K562 (cell line): ENCODE measurements at regions not wholly inside any gene's neighbourhood (a gene's known extent, or its start where the extent isn't known, plus 50 kb on each side); places are given as distances from the start of the nearest gene placed in this dataset.

Experiments
- ATAC-seq: fragments of 200-7000 bp; cut with Tn5 transposase; 3 replicates; pipeline ENCODE4 v1.9.1; 2020; ENCODE audit warnings: moderate library complexity
- BruUV-seq: library from RNA; stranded (reverse); fragments of 400-500 nt; replicated peaks from 2 replicates; lab custom pipeline; 2021; lab: Mats Ljungman, UMichigan
- CTCF ChIA-PET: fragments of 300-600 bp; formaldehyde crosslinking; extraction: SDS; loops from one replicate; lab custom pipeline; 2021; ENCODE audit warnings: low intra/inter-chr PET ratio; lab: Yijun Ruan, JAX
- POLR2A ChIA-PET: fragments of 300-600, 350-650 bp; sonication (Branson Sonifier 250); formaldehyde crosslinking; extraction: SDS; loops from one replicate; lab custom pipeline; 2021; ENCODE audit warnings: antibody characterized with exemption, inconsistent platforms; lab: Yijun Ruan, JAX
- DNase-seq, 4 experiments: peaks; one replicate each; pipeline versions ENCODE4 v3.0.0 to v3.0.0-alpha.2; 2011 to 2018; ENCODE audit warnings: low spot score in 3 of 4, mixed read lengths in 3 of 4; ENCODE audit errors: extremely low read depth in 1 of 4
- FAIRE-seq: peaks from 2 replicates; lab custom pipeline; 2011; peaks lifted over from hg19 to GRCh38; lab: Jason Lieb, UNC
- H2AFZ ChIP-seq: 2 replicates; pipeline ENCODE4 v1.6.0; 2011; ENCODE audit warnings: low read depth, low read length, control low read depth, inconsistent platforms
- H3K27ac ChIP-seq: fragments of 200-600 bp; 3 replicates; pipeline ENCODE4 v1.8.0; 2011; ENCODE audit warnings: low read depth, mild to moderate bottlenecking, control low read depth, inconsistent platforms, low read length, moderate library complexity, mixed read lengths; ENCODE audit errors: extremely low read depth
- H3K27me3 ChIP-seq, 2 experiments: fragments of 300-600 bp in 1 of 2; 2 replicates in 1 of 2; 3 replicates in 1 of 2; pipeline versions ENCODE4 v1.6.0 to v1.8.0; 2011; ENCODE audit warnings: inconsistent platforms in 2 of 2, low read length in 2 of 2, mild to moderate bottlenecking in 1 of 2, mixed read lengths in 1 of 2, moderate library complexity in 1 of 2; ENCODE audit not compliant: control insufficient read depth in 2 of 2, insufficient read depth in 2 of 2
- H3K36me3 ChIP-seq: fragments of 300-600 bp; 3 replicates; pipeline ENCODE4 v1.8.0; 2011; ENCODE audit warnings: mild to moderate bottlenecking, low read length, inconsistent platforms; ENCODE audit not compliant: control insufficient read depth, insufficient read depth
- H3K4me1 ChIP-seq, 2 experiments: fragments of 200-600 bp in 1 of 2; replicated peaks in 1 of 2; 2 replicates in 1 of 2; 3 replicates in 1 of 2; pipeline versions ENCODE4 v1.5.1 to v1.8.0; 2011; ENCODE audit warnings: inconsistent platforms in 2 of 2, low read length in 2 of 2, mild to moderate bottlenecking in 1 of 2, mixed read lengths in 1 of 2, moderate library complexity in 1 of 2; ENCODE audit not compliant: control insufficient read depth in 2 of 2, insufficient read depth in 2 of 2
- H3K4me2 ChIP-seq: 2 replicates; pipeline ENCODE4 v1.6.1; 2011; ENCODE audit warnings: low read length, control low read depth, inconsistent platforms, mixed read lengths; ENCODE audit not compliant: insufficient read depth
- H3K4me3 ChIP-seq: fragments of 200-600 bp; sonication (generic), shearing (Covaris generic); 2 replicates; pipeline ENCODE4 v1.5.1; 2016; ENCODE audit warnings: control low read depth, inconsistent platforms
- H3K79me2 ChIP-seq: fragments of 200-600 bp; 3 replicates; pipeline ENCODE4 v1.8.0; 2011; ENCODE audit warnings: low read length, inconsistent platforms; ENCODE audit not compliant: control insufficient read depth, insufficient read depth
- H3K9ac ChIP-seq, 2 experiments: 2 replicates each; pipeline versions ENCODE4 v1.6.0 to v1.6.1; 2011; ENCODE audit warnings: low read depth in 2 of 2, low read length in 2 of 2, control low read depth in 1 of 2, inconsistent platforms in 1 of 2, mild to moderate bottlenecking in 1 of 2, mixed read lengths in 1 of 2; ENCODE audit not compliant: insufficient read depth in 1 of 2
- H3K9me1 ChIP-seq: one replicate; pipeline ENCODE4 v1.6.0; 2011; ENCODE audit warnings: inconsistent platforms, mild to moderate bottlenecking, low read length, moderate library complexity; ENCODE audit not compliant: control insufficient read depth, insufficient read depth
- H3K9me3 ChIP-seq: replicated peaks from 2 replicates; pipeline ENCODE4 v1.5.1; 2011; ENCODE audit warnings: low read depth, low read length, inconsistent platforms; ENCODE audit not compliant: control insufficient read depth, insufficient read depth
- H4K20me1 ChIP-seq: replicated peaks from 2 replicates; pipeline ENCODE4 v1.6.1; 2011; ENCODE audit warnings: low read length, inconsistent platforms, mixed read lengths; ENCODE audit not compliant: control insufficient read depth, insufficient read depth
- KDM1A ChIP-seq, 2 experiments: fragments of 450-650 bp; IDR thresholded peaks; 2 replicates each; pipeline ENCODE4 v1.6.1; 2016; ENCODE audit warnings: mild to moderate bottlenecking in 2 of 2
- RB1 ChIP-seq: fragments of 450-650 bp; IDR thresholded peaks from 2 replicates; pipeline ENCODE4 v1.6.1; 2017; ENCODE audit warnings: low read depth, mild to moderate bottlenecking
- USF2 ChIP-seq: sonication (generic); formaldehyde crosslinking; IDR thresholded peaks from 2 replicates; pipeline ENCODE4 v1.5.0; 2020; ENCODE audit warnings: missing genetic modification reagents
- WGBS: fragments of 100-300 bp; shearing (Covaris generic); methylation state at CpG from one replicate; pipeline ENCODE4 v1.1.6; 2016; ENCODE audit warnings: low coverage, mixed read lengths; ENCODE audit not compliant: insufficient coverage; ENCODE audit errors: missing lambda C conversion rate; 5-methylcytosine and 5-hydroxymethylcytosine counted together
- in situ Hi-C: fragments of 300-500 bp; cut with MboI; formaldehyde crosslinking; loops from 4 replicates; pipeline ENCODE4 v1.15.0; 2018; ENCODE audit warnings: inconsistent platforms, mixed read lengths
- intact Hi-C: fragments of 100-400 bp; cut with micrococcal nuclease; formaldehyde crosslinking; loops from 2 replicates; pipeline ENCODE4 v1.14.2; 2022
- TF ChIP-seq, protein P1 (sequence below): fragments of 250-450 bp; sonication (Bioruptor Pico); IDR thresholded peaks from 2 replicates; pipeline ENCODE4 v1.4.0; 2020; ENCODE audit warnings: mild to moderate bottlenecking

- Histone ChIP-seq H3K9me3 (no peaks in the 10 kb centered on the region), H3K4me3 (no peak overlapping the region), H3K27ac (no peak overlapping the region), H4K20me1 (no peaks in the 10 kb centered on the region), H3K4me2 (no peak overlapping the region), H3K36me3 (no peaks in the 10 kb centered on the region), H3K4me1 (no peaks in the 10 kb centered on the region; a peak in 2 of 5 replicates), H3K27me3 (no peaks in the 10 kb centered on the region), H3K79me2 (no peaks in the 10 kb centered on the region), H3K9me1 (no peaks in the 10 kb centered on the region), H2AFZ (no peak overlapping the region), H3K9ac (no peak overlapping the region)
- no peak for DNase-seq
- TF ChIP-seq, protein P1, sequence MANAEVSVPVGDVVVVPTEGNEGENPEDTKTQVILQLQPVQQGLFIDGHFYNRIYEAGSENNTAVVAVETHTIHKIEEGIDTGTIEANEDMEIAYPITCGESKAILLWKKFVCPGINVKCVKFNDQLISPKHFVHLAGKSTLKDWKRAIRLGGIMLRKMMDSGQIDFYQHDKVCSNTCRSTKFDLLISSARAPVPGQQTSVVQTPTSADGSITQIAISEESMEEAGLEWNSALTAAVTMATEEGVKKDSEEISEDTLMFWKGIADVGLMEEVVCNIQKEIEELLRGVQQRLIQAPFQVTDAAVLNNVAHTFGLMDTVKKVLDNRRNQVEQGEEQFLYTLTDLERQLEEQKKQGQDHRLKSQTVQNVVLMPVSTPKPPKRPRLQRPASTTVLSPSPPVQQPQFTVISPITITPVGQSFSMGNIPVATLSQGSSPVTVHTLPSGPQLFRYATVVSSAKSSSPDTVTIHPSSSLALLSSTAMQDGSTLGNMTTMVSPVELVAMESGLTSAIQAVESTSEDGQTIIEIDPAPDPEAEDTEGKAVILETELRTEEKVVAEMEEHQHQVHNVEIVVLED: no peak
- 0 out of 2 replicates have a peak, but pooled peaks have one; percentile 16 for TF ChIP-seq USF2 (CRISPR knock-in tag)
- no peak for TF ChIP-seq KDM1A (IDR thresholded peaks at IDR 0.05)
- TF ChIP-seq RB1: no peak
- CTCF ChIA-PET: no interaction called here
- no TSS peak for BruUV-seq
- in situ Hi-C loops (no loop called here), intact Hi-C loops (no loop called here)
- WGBS: 51% methylated on average over 4 of the region's 4 CpGs
- no peak for ATAC-seq
- POLR2A ChIA-PET: interaction anchor here (0.6 to 1.7 kb wide), 2 partner anchors 10 to 22 kb away, joined by 4 read pairs; no protein-coding TSS in a partner anchor
- no peak for FAIRE-seq
These were observed 419.4 kb upstream of the JARID2 start for GRCh38 chr6:14826456-14826855.
